NCI-H1092 treated with DMSO at 0.1 percent for 48 hours (cell line): ENCODE measurements at regions not wholly inside any gene's neighbourhood (a gene's known extent, or its start where the extent isn't known, plus 50 kb on each side); places are given as distances from the start of the nearest gene placed in this dataset.

Experiments
- DNase-seq: peaks from one replicate; lab custom pipeline; 2025; lab: John Stamatoyannopoulos, UW

DNA sequence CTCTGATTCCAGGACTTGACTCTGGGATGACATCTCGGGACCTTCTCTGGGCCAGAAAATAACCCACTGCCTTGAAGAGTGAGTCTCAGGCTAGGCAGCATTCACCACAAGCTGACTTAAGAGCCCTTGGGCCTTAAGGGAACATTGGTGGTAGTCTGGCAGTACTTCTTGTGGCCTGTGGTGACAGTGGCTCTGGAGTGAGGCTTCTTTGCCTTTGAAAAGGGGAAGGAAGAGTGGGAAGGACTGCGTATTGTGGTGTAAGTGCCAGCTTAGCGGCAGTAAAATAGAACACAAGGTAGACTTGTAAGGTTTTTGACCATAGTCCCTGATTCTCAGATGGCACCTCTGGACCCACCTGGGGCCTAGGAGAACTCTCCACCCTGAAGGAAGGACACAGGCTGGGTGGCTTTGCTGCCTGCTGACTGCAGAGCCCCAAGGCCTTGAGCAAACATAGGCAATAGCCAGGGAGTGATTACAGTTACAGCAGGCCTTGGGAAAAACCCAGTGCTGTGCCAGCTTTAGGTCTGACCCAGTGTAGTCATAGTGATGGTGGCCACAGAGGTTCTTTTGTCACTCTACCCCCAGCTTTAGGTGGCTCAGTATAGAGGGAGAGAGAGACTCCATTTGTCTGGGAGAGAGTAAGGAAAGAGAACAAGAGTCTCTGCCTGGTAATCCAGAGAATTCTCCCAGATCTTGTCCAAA lies 483.9 kb downstream of the SH2D4B start:
- DNase-seq = no peak

- DNase-seq = no peak
Observed at GRCh38 chr10:81026591-81026990, 488.9 kb downstream of the SH2D4B start.

DNA sequence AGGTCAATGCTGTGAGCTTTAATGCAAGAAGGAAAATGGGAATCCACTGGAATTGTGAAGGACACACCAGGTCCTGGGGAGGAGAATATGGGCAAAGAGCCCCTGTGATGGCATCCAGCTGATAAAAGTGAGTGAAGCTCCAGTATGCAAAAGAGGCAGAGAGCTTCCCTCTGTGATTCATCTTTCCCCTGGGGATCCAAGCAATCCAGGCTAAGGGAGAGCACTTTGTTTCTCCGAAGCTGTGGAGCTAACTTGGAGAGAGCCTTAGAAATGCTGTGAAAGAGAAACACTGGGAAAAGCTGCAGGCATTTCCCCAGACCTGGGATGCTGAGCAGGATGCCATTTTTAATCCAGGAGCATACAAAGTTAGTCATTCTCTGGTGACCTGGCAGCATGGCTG lies 489.5 kb downstream of the SH2D4B start:
- no peak for DNase-seq

DNA sequence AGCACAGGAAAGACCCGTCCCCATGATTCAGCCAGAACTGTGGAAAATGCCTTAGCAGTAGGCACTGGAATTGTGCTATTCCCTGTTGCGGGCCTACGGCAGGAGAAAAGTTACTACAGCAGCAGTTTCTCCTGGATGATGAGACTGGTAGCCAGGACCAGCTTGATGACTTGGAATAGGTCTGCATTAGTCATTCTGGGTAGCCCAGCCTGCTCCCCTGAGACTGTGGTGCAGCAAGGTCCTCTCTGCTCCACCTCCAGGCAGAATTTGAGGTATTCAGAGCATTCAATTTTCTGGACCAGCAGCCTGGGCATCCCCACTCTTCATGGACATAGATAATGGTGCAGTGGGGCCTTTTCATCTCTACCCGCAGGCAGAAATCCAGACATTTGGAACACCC lies 490.0 kb downstream of the SH2D4B start:
- no peak for DNase-seq

DNA sequence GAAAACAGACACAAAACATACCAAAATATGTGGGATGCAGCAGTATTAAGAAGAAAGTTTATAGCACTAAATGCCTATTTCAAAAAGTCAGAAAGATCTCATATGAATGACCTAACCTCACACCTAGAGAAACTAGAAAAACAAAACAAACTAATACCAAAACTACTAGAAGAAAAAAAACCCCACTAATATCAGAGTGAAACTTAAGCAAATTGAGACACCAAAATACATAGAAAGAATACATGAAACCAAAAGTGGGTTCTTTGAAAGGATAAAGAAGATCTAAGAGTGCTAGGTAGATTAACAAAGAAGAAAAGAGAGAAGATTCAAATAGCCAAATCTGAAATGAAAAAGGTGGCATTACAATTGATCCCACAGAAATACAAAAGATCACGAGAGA lies 494.1 kb downstream of the SH2D4B start:
- DNase-seq = no peak

- no peak for DNase-seq
Observed at GRCh38 chr10:81034383-81034782, 496.7 kb downstream of the SH2D4B start.

DNA sequence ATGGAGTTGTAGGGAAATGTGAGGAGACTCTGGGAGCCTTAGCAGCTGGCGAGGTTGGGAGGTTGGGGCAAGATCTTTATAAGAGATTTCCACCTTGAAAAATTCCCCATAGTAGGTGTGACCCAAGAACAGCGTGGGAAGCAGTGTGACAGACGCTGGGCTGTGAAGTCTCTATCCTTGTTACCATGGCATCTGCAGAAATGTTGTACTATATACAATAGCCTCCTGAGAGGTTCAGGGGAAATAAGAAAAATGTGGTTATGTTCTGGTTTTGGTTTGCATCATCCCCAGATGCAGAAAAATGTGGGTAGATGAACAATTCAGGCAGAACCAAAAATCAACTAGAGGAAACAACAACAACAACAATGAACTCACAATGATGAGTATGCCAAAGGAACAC lies 498.6 kb downstream of the SH2D4B start:
- DNase-seq = no peak

- no peak for DNase-seq
Observed at GRCh38 chr10:81040031-81040430, 502.3 kb downstream of the SH2D4B start.

- DNase-seq = no peak
Observed at GRCh38 chr10:81040940-81041339, 503.2 kb downstream of the SH2D4B start.

GRCh38 chr10:81042647-81043046 lies 504.9 kb downstream of the SH2D4B start:
- DNase-seq = no peak

DNA sequence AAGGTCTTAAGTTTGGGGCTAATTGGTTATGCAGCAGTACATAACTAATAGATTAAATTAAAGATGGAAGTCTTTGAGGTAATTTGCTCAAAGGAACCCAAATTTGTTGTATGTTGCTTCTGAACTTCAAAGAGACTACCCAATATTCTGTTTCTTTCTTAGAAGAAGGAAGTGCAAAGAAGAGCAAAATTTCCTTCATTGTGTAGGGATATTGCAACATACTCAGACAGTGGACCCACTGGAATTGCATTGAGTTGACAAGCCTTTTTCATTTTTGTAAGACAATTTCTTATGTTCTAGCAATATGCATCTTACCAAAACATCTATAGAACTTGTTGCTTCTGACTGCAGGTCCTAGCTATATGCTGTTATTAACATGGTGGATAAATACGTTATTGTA lies 527.8 kb downstream of the SH2D4B start:
- no peak for DNase-seq

GRCh38 chr10:81068460-81068859 lies 530.8 kb downstream of the SH2D4B start:
- no peak for DNase-seq

DNA sequence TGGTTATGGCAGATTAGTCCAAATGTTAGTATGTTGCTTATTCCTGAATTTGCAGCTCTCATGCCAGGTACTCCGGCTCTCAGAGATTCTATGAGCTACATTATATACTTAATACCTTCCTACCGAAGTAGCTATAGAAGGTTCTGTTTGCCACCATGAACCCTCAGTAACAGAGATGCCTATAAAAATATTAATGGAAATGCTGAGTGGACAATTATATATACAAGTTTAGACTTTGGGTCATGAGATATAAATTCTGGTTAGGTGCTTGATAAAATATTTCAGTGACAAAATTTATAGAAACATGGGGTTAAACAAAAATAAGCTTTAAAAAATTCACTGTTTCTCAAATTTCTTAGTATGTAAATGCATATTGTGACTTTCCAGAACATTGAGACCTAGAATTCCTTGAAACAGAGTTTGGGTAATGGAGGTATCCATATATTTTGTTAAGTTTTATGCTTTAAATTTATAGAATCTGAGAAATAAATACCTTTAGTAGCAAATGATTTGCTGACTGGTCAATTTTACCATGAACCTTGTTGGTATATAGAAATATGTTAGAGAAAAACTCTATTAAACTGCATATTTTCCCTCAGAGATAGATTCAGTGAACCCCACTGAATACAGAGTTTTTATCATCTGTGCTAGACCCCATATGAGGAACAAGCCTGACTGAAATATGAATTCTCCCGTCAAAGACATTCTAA lies 533.5 kb downstream of the SH2D4B start:
- DNase-seq = no peak

- no peak for DNase-seq
Observed at GRCh38 chr10:81073155-81073554, 535.5 kb downstream of the SH2D4B start.

GRCh38 chr10:81081887-81082620 lies 544.4 kb downstream of the SH2D4B start:
- no peak for DNase-seq

DNA sequence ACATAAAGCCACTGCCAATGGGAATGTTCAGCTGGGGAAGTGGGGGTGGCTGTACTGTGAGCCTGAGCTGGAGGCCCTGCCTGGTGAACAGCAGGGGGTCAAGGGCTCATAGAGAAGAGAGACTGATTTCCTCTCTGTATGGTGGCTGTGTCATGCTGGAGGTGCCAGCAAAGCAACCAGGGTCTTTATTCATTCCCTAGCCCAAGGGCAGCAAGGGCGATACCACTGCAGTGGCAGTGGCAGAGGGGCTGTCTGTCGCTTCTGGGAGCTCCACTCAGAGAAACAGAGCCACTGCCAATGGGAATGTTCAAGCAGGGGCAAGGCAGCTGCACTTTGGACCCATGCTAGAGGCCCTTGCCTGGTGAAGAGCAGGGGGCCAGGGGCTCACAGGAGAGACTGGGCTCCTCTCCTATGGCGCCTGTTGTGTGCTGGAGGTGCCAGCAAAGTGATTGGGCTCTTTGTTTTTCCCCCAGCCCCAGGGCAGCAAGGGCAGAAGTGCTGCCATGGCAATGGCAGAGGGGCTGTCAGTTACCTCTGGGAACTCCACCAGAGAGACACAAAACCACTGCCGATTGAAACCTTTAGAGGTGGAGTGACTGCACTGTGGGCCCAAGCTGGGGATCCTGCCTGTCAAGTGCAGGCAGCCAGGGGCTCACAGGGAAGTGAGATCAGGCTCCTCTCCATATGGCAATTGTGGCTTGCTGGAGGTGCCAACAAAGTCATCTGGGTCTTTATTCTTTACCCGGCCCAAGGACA lies 545.1 kb downstream of the SH2D4B start:
- DNase-seq = no peak

GRCh38 chr10:81093056-81093455 lies 555.4 kb downstream of the SH2D4B start:
- DNase-seq = no peak

- no peak for DNase-seq
Observed at GRCh38 chr10:81095238-81095637, 557.5 kb downstream of the SH2D4B start.

GRCh38 chr10:81096558-81096957 lies 558.9 kb downstream of the SH2D4B start:
- no peak for DNase-seq

DNA sequence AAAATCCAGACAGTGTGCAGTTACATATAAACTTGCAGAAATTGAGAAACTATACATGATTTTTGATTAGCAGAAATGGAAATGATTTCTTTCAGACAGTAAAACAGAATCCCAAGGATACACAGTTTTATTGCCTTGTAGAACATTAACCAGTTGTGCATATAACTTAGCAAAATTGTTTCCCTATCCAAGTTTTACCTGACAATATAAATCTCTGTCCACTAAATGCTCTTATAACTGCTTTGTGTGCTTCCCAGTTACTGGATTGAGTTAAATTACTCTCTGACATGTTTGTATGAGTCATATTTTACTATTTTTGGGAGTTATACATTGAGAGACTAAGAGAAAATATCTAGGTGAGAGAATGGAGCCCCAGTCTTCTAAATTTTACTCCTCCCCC lies 563.4 kb downstream of the SH2D4B start:
- no peak for DNase-seq

DNA sequence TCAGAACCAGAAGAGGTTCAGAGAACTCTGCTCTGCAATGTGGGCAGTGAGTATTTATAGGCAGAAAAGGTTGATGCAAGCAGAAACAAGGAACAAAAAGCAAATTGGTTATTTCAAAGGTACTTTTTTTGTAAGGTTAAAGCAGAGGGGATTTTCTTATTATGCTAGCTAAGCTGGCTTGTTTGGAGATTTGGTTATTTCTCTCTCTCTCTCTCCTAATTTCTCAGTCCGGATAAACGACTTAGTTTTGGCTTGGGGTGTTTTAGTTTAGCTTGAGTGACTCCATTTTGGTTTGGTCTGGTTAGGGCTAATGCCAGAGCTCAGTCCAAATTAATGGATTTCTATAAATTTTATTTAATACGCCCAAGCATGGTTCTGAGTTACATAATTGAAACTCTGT lies 566.8 kb downstream of the SH2D4B start:
- no peak for DNase-seq

DNA sequence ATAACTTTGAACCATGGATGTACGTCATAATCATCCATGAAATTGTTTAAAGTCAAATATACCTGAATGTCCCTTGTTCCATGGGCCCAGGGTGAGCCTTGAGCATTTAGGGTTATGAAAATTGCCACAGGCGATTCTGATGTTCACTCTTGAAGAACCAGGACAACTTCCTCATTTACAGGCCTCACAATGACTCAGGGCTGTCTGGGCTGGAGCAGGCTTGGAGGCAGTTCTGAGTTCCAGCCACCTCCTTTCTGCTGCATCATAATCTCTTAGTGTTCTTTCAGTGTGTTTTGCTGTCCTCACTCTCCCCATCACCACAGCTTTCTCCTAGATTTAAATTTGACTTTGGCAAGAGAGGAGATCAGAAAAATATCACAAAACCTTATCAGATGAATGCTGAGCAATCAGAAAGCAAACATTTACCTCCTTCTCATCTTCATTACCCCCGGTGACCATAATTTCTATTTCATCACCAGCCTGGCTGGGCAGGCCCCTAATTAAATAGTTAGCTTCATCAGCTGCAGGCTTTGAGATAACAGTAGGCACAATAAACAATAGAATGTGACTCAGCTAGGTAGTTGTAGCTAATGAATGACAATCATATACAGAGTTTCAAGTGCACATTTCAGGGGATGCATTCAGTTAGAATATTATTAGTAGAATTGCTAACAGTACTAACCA lies 571.0 kb downstream of the SH2D4B start:
- DNase-seq = no peak
